Fibroblast of lung (primary cell): ENCODE measurements at regions not wholly inside any gene's neighbourhood (a gene's known extent, or its start where the extent isn't known, plus 50 kb on each side); places are given as distances from the start of the nearest gene placed in this dataset.

Experiments
- DNase-seq, 2 donors: peaks; one replicate each; pipeline versions ENCODE4 v3.0.0 to v3.0.0-alpha.2; 2010; ENCODE audit warnings: low read depth in 2 of 2
- H2AFZ ChIP-seq: 2 replicates; pipeline ENCODE4 v1.5.1; 2012; ENCODE audit warnings: low read length, control low read depth, inconsistent platforms
- H3K27ac ChIP-seq: 2 replicates; pipeline ENCODE4 v1.5.1; 2011; ENCODE audit warnings: low read length, control low read depth; ENCODE audit not compliant: insufficient read depth
- H3K27me3 ChIP-seq: 2 replicates; pipeline ENCODE4 v1.5.1; 2011; ENCODE audit warnings: mild to moderate bottlenecking, low read length; ENCODE audit not compliant: control insufficient read depth, insufficient read depth
- H3K36me3 ChIP-seq: 2 replicates; pipeline ENCODE4 v1.5.1; 2011; ENCODE audit warnings: low read length; ENCODE audit not compliant: control insufficient read depth, insufficient read depth
- H3K4me1 ChIP-seq: 2 replicates; pipeline ENCODE4 v1.5.1; 2011; ENCODE audit warnings: low read length; ENCODE audit not compliant: control insufficient read depth, insufficient read depth; ENCODE audit errors: extremely low read depth
- H3K4me2 ChIP-seq: 2 replicates; pipeline ENCODE4 v1.5.1; 2011; ENCODE audit warnings: low read length, control low read depth; ENCODE audit not compliant: insufficient read depth; ENCODE audit errors: extremely low read depth
- H3K4me3 ChIP-seq, 4 experiments: fragments of 200-600 bp in 1 of 4; sonication (generic) in 1 of 4; replicated peaks in 1 of 4; 2 replicates each; pipeline ENCODE4 v1.5.1; 2011 to 2016; ENCODE audit warnings: low read length in 4 of 4, low read depth in 3 of 4, mild to moderate bottlenecking in 3 of 4, control low read depth in 2 of 4, inconsistent platforms in 1 of 4, mixed read lengths in 1 of 4; ENCODE audit not compliant: insufficient read depth in 1 of 4; ENCODE audit errors: control extremely low read depth in 1 of 4
- H3K79me2 ChIP-seq: 2 replicates; pipeline ENCODE4 v1.5.1; 2012; ENCODE audit warnings: mild to moderate bottlenecking, low read length, inconsistent platforms; ENCODE audit not compliant: control insufficient read depth, insufficient read depth
- H3K9ac ChIP-seq: 2 replicates; pipeline ENCODE4 v1.5.1; 2011; ENCODE audit warnings: mild to moderate bottlenecking, low read length, control low read depth; ENCODE audit not compliant: insufficient read depth
- H3K9me3 ChIP-seq: 2 replicates; pipeline ENCODE4 v1.5.1; 2012; ENCODE audit warnings: low read depth, low read length; ENCODE audit not compliant: control insufficient read depth, insufficient read depth
- H4K20me1 ChIP-seq: 2 replicates; pipeline ENCODE4 v1.5.1; 2011; ENCODE audit warnings: low read length; ENCODE audit not compliant: control insufficient read depth, insufficient read depth; ENCODE audit errors: extremely low read depth
- EZH2 ChIP-seq: IDR thresholded peaks from 2 replicates; pipeline ENCODE4 v1.5.1; 2012; ENCODE audit warnings: low read length, control low read depth, mild to moderate bottlenecking; ENCODE audit errors: missing control alignments
- TF ChIP-seq, protein P1 (sequence below), 2 donors: IDR thresholded peaks in 1 of 2; conservative IDR thresholded peaks in 1 of 2; 1 replicate in 1 of 2; 2 replicates in 1 of 2; pipeline ENCODE4 v1.5.1; 2011 to 2012; ENCODE audit warnings: low read length in 2 of 2, control low read depth in 1 of 2, inconsistent platforms in 1 of 2, low read depth in 1 of 2, mild to moderate bottlenecking in 1 of 2

DNA sequence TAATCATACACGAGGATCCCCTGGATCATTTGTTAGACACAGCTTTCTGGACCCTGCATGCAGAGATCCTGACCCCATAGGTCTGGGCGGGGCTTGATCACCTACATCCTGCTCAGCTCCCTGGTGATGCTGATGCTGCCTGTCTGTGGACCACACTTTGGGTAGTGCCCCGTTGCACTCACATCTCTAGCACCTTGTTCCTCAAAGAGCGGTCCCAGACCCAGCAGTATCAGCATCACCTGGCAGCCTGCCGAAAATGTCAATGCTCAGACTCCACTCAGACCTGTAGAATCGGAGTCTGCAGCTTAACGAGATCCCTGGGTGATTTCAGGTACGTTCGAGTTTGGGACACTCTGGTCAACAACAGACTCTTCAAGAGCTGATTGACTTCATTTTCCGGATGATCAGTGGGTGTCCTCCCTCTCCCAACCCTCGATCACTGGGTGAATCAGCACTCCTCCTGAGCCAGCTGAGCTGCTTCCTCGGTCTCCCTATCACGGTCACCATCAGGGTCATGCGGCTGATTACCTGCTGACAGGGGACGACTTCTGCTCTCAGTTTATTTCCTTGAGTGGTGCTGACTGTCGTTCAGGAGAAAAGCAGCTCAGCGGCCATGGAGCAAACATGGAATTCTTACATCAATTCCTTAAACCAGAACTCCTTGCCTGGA lies 150.6 kb upstream of the RAB12 start:
- TF ChIP-seq EZH2 = no peak
- TF ChIP-seq, protein P1, sequence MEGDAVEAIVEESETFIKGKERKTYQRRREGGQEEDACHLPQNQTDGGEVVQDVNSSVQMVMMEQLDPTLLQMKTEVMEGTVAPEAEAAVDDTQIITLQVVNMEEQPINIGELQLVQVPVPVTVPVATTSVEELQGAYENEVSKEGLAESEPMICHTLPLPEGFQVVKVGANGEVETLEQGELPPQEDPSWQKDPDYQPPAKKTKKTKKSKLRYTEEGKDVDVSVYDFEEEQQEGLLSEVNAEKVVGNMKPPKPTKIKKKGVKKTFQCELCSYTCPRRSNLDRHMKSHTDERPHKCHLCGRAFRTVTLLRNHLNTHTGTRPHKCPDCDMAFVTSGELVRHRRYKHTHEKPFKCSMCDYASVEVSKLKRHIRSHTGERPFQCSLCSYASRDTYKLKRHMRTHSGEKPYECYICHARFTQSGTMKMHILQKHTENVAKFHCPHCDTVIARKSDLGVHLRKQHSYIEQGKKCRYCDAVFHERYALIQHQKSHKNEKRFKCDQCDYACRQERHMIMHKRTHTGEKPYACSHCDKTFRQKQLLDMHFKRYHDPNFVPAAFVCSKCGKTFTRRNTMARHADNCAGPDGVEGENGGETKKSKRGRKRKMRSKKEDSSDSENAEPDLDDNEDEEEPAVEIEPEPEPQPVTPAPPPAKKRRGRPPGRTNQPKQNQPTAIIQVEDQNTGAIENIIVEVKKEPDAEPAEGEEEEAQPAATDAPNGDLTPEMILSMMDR (conservative IDR thresholded peaks at IDR 0.05 in 1 of 2, IDR thresholded peaks at IDR 0.05 in 1 of 2; ENCODE audit: low read depth in 1 of 2, low read length in 2 of 2) = no peak
- Histone ChIP-seq H4K20me1 (no peaks in the 10 kb centered on the region), H3K4me2 (no peak overlapping the region), H3K9me3 (no peaks in the 10 kb centered on the region), H2AFZ (no peak overlapping the region), H3K36me3 (no peaks in the 10 kb centered on the region), H3K4me3 (no peak overlapping the region), H3K27ac (no peak overlapping the region), H3K4me1 (no peaks in the 10 kb centered on the region), H3K27me3 (no peaks in the 10 kb centered on the region), H3K79me2 (no peaks in the 10 kb centered on the region), H3K9ac (no peak overlapping the region)
- no peak for DNase-seq

DNA sequence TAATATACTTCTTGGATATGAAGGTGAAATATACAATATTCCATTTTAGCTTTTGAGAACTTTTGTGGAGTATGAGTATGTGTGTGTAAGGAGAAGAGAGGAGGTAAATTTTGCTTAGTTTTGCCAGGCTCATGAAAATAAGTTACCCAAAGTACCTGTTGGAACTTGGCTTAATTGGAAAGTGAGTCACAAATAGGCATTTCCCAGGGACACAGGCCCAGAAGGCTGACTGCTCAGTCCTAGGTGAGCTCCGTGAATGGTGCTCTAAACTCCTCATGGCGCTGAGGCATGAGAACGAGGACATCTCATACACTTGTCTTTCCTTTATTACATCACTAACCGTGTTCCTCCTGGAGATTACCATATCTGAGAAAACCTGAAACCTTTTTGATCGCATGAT lies 148.5 kb upstream of the RAB12 start:
- Histone ChIP-seq H3K9ac (no peak overlapping the region), H3K27me3 (no peaks in the 10 kb centered on the region), H3K4me2 (no peak overlapping the region), H2AFZ (no peak overlapping the region), H4K20me1 (no peaks in the 10 kb centered on the region), H3K9me3 (no peaks in the 10 kb centered on the region), H3K36me3 (no peaks in the 10 kb centered on the region), H3K4me3 (no peak overlapping the region), H3K4me1 (no peaks in the 10 kb centered on the region), H3K79me2 (no peaks in the 10 kb centered on the region), H3K27ac (no peak overlapping the region)
- no peak for TF ChIP-seq EZH2
- TF ChIP-seq, protein P1 (conservative IDR thresholded peaks at IDR 0.05 in 1 of 2, IDR thresholded peaks at IDR 0.05 in 1 of 2; ENCODE audit: low read depth in 1 of 2, low read length in 2 of 2) = no peak
- DNase-seq = no peak

DNA sequence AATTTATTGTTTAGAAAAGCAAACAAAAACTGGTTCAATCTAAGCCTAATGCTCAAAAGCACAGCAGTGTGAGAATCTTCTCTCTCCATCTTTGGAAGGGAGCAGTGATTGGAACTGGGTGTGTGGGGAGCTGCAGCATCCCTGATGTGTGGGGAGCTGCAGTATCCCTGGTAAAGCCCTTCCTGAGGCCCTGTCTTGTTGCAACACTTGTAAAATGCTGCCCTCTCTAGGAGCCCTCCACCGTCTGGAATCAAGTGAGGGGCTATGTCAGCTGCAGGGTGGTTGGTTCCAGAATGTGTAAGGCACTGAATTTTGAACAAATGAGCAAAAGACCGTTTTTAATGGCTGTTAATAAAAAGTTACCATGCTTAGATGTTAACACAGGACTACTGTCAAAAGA lies 147.7 kb upstream of the RAB12 start:
- Histone ChIP-seq H3K4me1 (no peaks in the 10 kb centered on the region), H3K9ac (no peak overlapping the region), H3K27me3 (peaks cover under 1% of the 10 kb centered on the region), H3K79me2 (no peaks in the 10 kb centered on the region), H3K4me2 (no peak overlapping the region), H3K4me3 (no peak overlapping the region), H3K27ac (no peak overlapping the region), H4K20me1 (no peaks in the 10 kb centered on the region), H3K9me3 (no peaks in the 10 kb centered on the region), H3K36me3 (no peaks in the 10 kb centered on the region), H2AFZ (no peak overlapping the region)
- DNase-seq = no peak
- TF ChIP-seq EZH2 = no peak
- TF ChIP-seq, protein P1 (conservative IDR thresholded peaks at IDR 0.05 in 1 of 2, IDR thresholded peaks at IDR 0.05 in 1 of 2; ENCODE audit: low read depth in 1 of 2, low read length in 2 of 2) = no peak
